ENCODE measurements at regions not wholly inside any gene's neighbourhood (a gene's known extent, or its start where the extent isn't known, plus 50 kb on each side); places are given as distances from the start of the nearest gene placed in this dataset.

GRCh38 chr18:46320928-46321711 is 216.9 kb downstream of the HAUS1 start:
- TF ChIP-seq POLR2AphosphoS5 (IDR thresholded peaks at IDR 0.05; ENCODE audit: low read depth, low read length) (no peak), FOXP2 (optimal IDR thresholded peaks at IDR 0.05; ENCODE audit: borderline replicate concordance, extremely low read depth, extremely low read length, insufficient read depth) (no peak), SIN3A (IDR thresholded peaks at IDR 0.05; ENCODE audit: borderline replicate concordance, insufficient read depth, low read length) (no peak), REST (IDR thresholded peaks at IDR 0.05; ENCODE audit: insufficient read depth in 1 of 2, low read depth in 2 of 2, low read length in 2 of 2) (no peak), TAF1 (IDR thresholded peaks at IDR 0.05; ENCODE audit: borderline replicate concordance, insufficient read depth, low read length) (no peak)

All from PFSK-1 (cell line).